ENCODE measurements at regions not wholly inside any gene's neighbourhood (a gene's known extent, or its start where the extent isn't known, plus 50 kb on each side); places are given as distances from the start of the nearest gene placed in this dataset.

DNA sequence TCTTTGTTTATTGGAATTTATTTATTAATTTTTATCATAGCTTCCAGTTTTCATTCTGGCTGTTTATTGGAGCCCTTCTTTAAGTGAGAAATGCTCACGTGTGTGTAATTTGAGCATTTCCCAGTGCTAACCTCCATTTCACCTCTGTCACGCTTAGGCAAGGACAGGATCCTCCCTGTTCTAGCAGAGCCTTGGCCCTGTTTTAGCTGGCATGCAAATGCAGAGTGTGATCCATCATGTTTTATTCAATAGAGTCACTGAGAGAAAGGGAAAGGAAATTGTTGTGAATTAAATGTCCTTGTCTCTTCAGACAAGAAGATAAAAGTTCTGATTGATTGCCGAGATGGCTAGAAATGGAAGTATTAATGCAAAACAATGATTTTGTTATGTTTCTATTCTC is 137.3 kb upstream of the ACO1 start:
- no peak for DNase-seq (ENCODE audit: low read depth)
- Histone ChIP-seq H3K27me3 (ENCODE audit: control insufficient read depth, insufficient read depth, low read length) (no peaks in the 10 kb centered on the region), H3K4me3 (ENCODE audit: low read depth, low read length) (no peak overlapping the region), H3K36me3 (ENCODE audit: control insufficient read depth, insufficient read depth, low read length) (no peaks in the 10 kb centered on the region)
- TF ChIP-seq CTCF (IDR thresholded peaks at IDR 0.05; ENCODE audit: insufficient read depth, low read length, poor library complexity, severe bottlenecking) = no peak

GRCh38 chr9:32248189-32248712 is 136.2 kb upstream of the ACO1 start:
- no peak for DNase-seq (ENCODE audit: low read depth)
- Histone ChIP-seq H3K27me3 (ENCODE audit: control insufficient read depth, insufficient read depth, low read length) (no peaks in the 10 kb centered on the region), H3K36me3 (ENCODE audit: control insufficient read depth, insufficient read depth, low read length) (no peaks in the 10 kb centered on the region), H3K4me3 (ENCODE audit: low read depth, low read length) (no peak overlapping the region)
- TF ChIP-seq CTCF (IDR thresholded peaks at IDR 0.05; ENCODE audit: insufficient read depth, low read length, poor library complexity, severe bottlenecking) = no peak

GRCh38 chr9:32251539-32251938 is 132.9 kb upstream of the ACO1 start:
- peak; percentile 83 for TF ChIP-seq CTCF (IDR thresholded peaks at IDR 0.05; ENCODE audit: insufficient read depth, low read length, poor library complexity, severe bottlenecking)
- Histone ChIP-seq H3K36me3 (ENCODE audit: control insufficient read depth, insufficient read depth, low read length) (no peaks in the 10 kb centered on the region), H3K4me3 (ENCODE audit: low read depth, low read length) (no peak overlapping the region), H3K27me3 (ENCODE audit: control insufficient read depth, insufficient read depth, low read length) (no peaks in the 10 kb centered on the region)
- no peak for DNase-seq (ENCODE audit: low read depth)

DNA sequence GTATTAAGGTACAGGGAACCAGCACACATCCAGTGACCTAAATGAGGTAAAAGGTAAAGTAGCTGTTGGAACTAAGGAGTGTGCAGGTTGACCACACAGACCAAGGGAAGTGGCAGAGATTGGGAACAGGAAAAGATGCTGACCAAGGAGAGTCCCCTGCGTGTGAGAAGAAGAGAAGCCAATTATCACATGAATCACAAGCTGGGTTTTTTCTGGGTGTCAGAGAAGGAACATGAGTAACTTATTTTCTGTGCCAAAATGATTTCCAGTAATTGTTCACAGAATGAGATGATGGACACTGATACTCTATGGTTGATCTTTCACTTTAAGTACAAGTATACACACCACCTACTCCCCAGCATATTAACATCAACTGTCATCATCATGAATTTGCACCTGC is 130.7 kb upstream of the ACO1 start:
- no peak for DNase-seq (ENCODE audit: low read depth)
- H3K36me3 ChIP-seq (ENCODE audit: control insufficient read depth, insufficient read depth, low read length) = no peaks in the 10 kb centered on the region

DNA sequence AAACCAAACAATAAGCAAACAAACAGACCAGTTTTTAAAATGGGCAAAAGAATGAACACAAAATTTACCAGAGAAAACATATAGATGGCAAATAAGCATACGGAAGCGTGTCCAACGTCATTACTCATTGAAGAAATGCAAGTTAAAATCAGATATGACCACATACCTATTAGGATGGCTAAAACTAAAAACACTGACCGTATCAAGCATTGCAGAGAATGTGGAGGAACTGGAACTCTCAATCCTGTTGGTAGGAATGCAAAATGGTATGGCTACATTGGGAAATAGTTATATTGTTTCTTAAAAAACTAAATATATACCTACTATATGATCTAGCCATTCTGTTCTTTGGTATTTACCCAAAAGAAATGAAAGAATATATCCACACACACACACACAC is 129.4 kb upstream of the ACO1 start:
- no peak for TF ChIP-seq CTCF (IDR thresholded peaks at IDR 0.05; ENCODE audit: insufficient read depth, low read length, poor library complexity, severe bottlenecking)
- no peak overlapping the region for H3K4me3 ChIP-seq (ENCODE audit: low read depth, low read length)
- H3K27me3 ChIP-seq (ENCODE audit: control insufficient read depth, insufficient read depth, low read length) = no peaks in the 10 kb centered on the region
- DNase-seq (ENCODE audit: low read depth) = no peak
- no peaks in the 10 kb centered on the region for H3K36me3 ChIP-seq (ENCODE audit: control insufficient read depth, insufficient read depth, low read length)

More for the DNA sequence above, 130.7 kb upstream of the ACO1 start:
- TF ChIP-seq CTCF (IDR thresholded peaks at IDR 0.05; ENCODE audit: insufficient read depth, low read length, poor library complexity, severe bottlenecking) = no peak
- Histone ChIP-seq H3K4me3 (ENCODE audit: low read depth, low read length) (no peak overlapping the region), H3K27me3 (ENCODE audit: control insufficient read depth, insufficient read depth, low read length) (no peaks in the 10 kb centered on the region)

- Histone ChIP-seq H3K27me3 (ENCODE audit: control insufficient read depth, insufficient read depth, low read length) (no peaks in the 10 kb centered on the region), H3K36me3 (ENCODE audit: control insufficient read depth, insufficient read depth, low read length) (no peaks in the 10 kb centered on the region), H3K4me3 (ENCODE audit: low read depth, low read length) (no peak overlapping the region)
- no peak for TF ChIP-seq CTCF (IDR thresholded peaks at IDR 0.05; ENCODE audit: insufficient read depth, low read length, poor library complexity, severe bottlenecking)
- DNase-seq (ENCODE audit: low read depth) = no peak
Measured at GRCh38 chr9:32258482-32258881, 126.0 kb upstream of the ACO1 start.

Measured in kidney epithelial cell (primary cell).